Muscle of arm (tissue), 1 donor: ENCODE measurements at regions not wholly inside any gene's neighbourhood (a gene's known extent, or its start where the extent isn't known, plus 50 kb on each side); places are given as distances from the start of the nearest gene placed in this dataset.
A peak's percentile ranks its signal among the peaks of the same experiment; 100 is the strongest.
"Not testable (repeated sequence)": the region's sequence is repeated elsewhere in the genome, so short reads cannot be mapped to it uniquely, and the experiment has no call there.

Experiments
- DNase-seq: peaks from one replicate; pipeline ENCODE4 v3.0.0-alpha.2; 2013

DNA sequence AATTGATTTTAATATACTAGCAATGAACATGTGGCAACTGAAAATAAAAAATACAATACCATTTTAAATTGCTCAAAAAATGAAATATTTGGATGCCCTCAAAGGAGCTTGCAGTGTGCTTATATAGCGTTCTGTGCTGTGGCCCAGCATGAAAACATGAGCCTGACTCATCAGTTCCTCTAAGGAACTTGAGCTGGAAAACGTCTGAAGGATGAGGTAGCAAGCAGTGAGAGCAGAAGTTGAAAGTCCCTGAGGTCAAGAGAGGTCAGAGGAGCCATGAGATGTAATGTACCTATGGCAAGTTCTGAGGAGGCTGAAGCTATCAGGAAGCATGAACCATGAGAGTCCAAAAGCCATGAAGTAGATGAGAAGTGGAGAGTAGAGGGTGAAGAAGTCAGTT, 59.7 kb downstream of the HMGB3 start:
- DNase-seq = no peak

DNA sequence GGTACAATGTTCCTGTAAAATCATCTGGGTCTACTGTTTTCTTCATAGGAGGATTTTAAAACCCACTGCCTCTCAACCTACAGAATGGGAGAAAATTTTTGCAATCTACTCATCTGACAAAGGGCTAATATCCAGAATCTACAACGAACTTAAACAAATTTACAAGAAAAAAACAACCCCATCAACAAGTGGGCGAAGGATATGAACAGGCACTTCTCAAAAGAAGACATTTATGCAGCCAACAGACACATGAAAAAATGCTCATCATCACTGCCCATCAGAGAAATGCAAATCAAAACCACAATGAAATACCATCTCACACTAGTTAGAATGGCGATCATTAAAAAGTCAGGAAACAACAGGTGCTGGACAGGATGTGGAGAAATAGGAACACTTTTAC, 83.2 kb downstream of the HMGB3 start:
- DNase-seq = not testable (repeated sequence)

DNA sequence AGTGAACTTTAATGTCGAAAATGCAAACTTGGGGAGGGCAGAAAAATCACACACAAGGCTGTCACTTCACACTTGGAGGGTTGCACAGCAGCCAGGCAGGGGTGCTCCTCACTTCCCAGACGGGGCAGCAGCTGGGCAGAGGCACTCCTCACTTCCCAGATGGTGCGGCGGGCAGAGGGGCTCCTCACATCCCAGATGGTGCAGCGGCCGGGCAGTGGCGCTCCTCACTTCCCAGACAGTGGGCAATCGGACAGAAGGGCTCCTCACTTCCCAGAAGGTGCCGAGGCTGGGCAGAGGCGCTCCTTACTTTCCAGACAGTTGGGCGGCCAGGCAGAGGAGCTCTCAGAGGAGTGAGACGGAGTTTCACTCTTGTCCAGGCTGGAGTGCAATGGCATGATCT, 90.6 kb downstream of the HMGB3 start:
- DNase-seq = no peak

DNA sequence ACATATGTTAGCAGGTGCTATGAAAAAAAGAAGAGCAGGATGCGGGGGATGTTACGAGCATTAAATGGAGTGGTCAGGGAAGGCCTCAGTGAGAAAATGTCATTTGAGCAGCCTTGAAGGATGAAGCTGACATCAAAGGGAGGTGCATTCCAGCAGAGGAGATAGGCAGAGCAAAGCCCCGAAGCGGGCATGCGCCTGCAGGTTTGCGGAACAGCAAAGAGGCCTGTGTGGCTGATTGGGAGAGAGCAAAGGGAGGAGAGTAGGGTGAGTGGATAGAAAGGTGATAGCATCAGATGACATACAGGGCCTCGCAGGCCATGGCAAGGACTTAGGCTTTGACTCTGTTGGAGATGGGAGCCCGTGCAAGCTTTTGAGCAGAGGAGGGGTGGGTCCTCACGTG, 95.4 kb upstream of the GPR50 start:
- DNase-seq = no peak

DNA sequence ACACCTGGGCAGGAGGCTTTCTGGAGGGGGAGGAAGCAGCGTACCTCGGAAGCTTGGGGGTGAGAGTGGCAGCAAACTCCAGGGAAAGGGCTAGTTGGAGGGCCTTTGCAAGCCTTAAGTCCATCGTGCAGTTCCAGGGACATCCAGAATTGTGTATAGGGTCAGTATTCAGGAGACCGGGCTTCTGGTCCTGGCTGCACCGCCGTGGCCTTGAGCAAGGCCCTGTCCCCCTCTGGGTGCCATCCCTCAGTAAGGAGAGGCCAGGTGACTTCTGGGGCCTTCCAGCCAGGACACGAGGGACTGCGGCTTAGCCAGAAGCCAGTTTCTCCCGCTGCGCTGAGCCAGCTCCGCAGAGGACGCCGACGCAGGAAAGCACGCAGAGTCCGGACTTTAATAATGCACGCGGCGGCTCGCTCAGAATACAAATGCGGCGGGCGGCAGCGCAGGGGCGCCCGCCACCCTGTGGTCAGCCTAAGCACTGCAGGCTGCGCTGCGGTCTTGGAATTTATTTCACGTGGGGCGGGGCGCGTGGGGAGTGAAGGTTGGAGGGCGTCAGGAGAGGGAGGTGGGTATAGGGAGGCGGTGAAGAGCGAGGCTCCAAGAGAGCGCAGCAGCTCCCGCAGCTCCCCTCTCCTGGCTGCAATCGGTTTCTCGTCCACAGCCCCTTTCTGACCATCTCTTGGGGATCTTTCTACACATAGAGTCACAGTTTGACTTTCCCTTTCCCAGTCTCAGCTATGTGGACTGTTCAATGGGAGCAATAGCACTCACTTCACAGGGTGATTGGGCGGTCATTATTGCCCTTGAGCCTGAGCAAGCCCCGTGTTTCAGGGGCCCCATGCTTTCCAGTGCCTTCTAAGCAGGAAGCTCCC, 94.1 kb upstream of the GPR50 start:
- DNase-seq = peak; percentile 43

DNA sequence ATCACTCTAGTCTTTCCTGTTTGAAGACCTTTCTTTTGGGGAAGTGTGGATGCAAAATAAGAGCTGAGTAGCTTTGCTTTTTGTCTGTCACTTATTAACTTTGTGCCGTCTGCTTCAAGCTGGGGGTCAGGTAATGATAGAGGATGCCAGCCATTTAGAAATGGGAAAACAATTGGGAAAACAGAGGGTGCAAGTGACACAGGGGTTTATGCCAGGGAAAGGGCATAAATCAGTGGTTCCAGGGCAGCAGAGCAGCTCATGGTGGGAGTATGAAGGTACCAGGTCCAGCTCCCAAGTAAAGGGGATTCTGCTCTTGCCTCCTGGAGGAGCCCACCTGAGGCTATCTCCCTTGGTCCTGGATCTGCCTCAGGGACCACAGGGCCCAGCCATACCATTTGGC, 91.9 kb upstream of the GPR50 start:
- DNase-seq = no peak

DNA sequence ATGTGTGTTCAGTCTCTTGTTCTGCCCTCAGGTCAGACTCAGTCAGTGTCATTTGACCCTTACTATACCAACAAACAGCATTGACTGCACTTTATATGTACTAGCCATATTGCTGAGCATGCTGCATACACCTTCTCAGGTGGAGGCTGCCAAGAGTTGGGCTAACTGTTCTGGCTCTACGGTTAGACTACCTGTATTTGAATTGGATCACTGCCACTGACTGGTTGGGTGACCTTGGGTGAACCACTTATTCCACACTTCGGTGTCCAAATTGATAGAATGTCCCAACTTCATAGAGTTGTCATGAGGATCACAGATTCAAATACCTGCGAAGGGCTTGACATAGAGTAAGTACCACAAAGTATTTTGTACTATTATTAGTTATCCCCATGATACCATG, 91.2 kb upstream of the GPR50 start:
- no peak for DNase-seq

DNA sequence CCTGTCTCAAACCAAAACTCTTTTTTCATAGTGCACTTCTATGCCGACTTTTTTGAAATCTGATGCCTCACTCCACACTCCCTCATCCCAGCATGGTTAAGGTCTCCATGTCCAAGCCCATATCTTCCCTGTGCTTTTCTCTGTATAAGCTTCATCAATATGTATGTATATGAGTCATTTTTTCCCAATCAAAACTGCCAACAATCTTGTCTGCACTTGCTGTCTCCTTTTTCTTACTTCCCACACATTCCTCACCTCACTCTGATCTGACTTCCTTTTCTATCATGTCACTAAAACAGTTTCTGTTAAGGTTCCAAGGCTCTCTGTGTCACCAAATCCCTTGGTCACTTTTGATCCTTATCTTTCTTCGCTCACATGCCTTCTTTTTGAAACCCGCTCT, 88.2 kb upstream of the GPR50 start:
- DNase-seq = no peak

DNA sequence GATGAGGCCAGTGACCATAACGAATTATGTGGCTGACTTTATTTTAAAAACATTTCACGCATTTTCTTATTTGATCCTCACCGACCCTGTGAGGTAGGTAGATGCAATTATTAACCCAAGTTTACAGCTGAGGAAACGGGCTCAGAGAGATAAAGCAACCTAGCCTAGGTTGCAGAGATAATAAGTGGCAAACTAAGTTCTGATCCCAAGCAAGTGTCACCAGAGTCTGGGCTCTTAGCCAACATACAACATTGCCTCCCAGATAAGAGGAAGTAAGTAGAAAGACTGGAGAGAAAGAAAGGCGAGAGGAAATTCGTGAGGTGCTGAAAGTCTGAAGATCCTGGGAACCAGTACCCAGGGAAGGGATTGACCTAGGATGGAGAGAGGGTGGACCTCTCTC, 77.4 kb upstream of the GPR50 start:
- no peak for DNase-seq

DNA sequence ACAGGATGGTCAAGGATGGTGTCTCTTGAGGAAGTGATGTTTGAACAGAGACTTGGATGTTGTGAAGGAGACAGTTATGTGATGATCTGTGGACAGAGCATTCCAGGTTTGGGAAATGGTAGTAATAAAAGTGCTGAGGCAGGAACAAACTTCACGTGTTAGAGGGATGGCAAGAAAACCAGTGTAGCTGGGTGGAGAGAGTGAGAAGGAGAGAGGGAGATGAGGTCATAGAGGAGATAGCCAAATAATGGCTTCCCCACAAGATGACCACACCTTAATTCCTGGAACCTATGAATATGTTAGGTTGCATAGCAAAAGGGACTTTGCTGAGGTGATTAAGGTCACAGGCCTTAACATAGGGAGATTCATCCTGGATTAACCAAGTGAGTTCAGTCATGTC, 75.6 kb upstream of the GPR50 start:
- no peak for DNase-seq

DNA sequence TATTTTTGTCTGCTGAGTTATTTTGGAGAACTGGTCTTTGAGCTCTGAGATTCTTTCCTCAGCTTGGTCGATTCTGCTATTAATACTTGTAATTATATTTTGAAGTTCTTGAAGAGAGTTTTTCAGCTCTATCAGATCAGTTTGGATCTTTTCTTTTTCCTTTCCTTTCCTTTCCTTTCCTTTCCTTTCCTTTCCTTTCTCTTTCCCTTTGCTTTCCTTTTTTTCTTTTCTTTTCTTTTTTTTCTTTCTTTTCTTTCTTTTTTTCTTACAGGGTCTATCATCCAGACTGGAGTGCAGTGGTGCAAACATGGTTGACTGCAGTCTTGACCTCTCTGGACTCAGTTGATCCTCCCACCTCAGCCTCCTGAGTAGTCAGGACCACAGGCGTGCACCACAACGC, 63.2 kb upstream of the GPR50 start:
- DNase-seq = not testable (repeated sequence)
